ENCODE measurements at regions not wholly inside any gene's neighbourhood (a gene's known extent, or its start where the extent isn't known, plus 50 kb on each side); places are given as distances from the start of the nearest gene placed in this dataset.
"Not testable (repeated sequence)": the region's sequence is repeated elsewhere in the genome, so short reads cannot be mapped to it uniquely, and the experiment has no call there.

GRCh38 chr12:92395322-92395721, 249.7 kb upstream of the BTG1 start:
- Histone ChIP-seq H3K4me3 (no peak overlapping the region), H3K4me1 (no peaks in the 10 kb centered on the region), H3K27ac (no peak overlapping the region), H3K27me3 (ENCODE audit: low read depth) (no peaks in the 10 kb centered on the region), H3K36me3 (no peaks in the 10 kb centered on the region), H3K9me3 (peaks cover 10% of the 10 kb centered on the region)
- TF ChIP-seq CTCF (IDR thresholded peaks at IDR 0.05), result no peak
- ATAC-seq (no peak), DNase-seq (no peak)
- intact Hi-C loops (cut with DNase I), result no loop called here

- intact Hi-C loops (cut with DNase I), result no loop called here
- Histone ChIP-seq H3K9me3 (peaks cover 10% of the 10 kb centered on the region), H3K36me3 (no peaks in the 10 kb centered on the region), H3K4me1 (no peaks in the 10 kb centered on the region), H3K27me3 (ENCODE audit: low read depth) (no peaks in the 10 kb centered on the region), H3K27ac (no peak overlapping the region), H3K4me3 (no peak overlapping the region)
- ATAC-seq (no peak), DNase-seq (no peak)
- TF ChIP-seq CTCF (IDR thresholded peaks at IDR 0.05), result no peak
Observed at GRCh38 chr12:92394895-92395294, 249.2 kb upstream of the BTG1 start.

- ATAC-seq (no peak), DNase-seq (no peak)
- Histone ChIP-seq H3K4me3 (no peak overlapping the region), H3K36me3 (no peaks in the 10 kb centered on the region), H3K27ac (no peak overlapping the region), H3K4me1 (no peaks in the 10 kb centered on the region), H3K27me3 (ENCODE audit: low read depth) (no peaks in the 10 kb centered on the region), H3K9me3 (peaks cover 10% of the 10 kb centered on the region)
- intact Hi-C loops (cut with DNase I), result no loop called here
- no peak for TF ChIP-seq CTCF (IDR thresholded peaks at IDR 0.05)
Observed at GRCh38 chr12:92393504-92393903, 247.9 kb upstream of the BTG1 start.

GRCh38 chr12:92391726-92392125, 246.1 kb upstream of the BTG1 start:
- H3K36me3 ChIP-seq; H3K4me1 ChIP-seq; H3K27ac ChIP-seq; H3K27me3 ChIP-seq (ENCODE audit: low read depth); H3K4me3 ChIP-seq; DNase-seq; intact Hi-C loops (cut with DNase I); ATAC-seq: not testable (repeated sequence)
- H3K9me3 ChIP-seq, result peaks cover 10% of the 10 kb centered on the region

GRCh38 chr12:92389466-92389865, 243.8 kb upstream of the BTG1 start:
- ATAC-seq (no peak), DNase-seq (no peak)
- no peaks in the 10 kb centered on the region for H3K27me3 ChIP-seq (ENCODE audit: low read depth)
- H3K4me1 ChIP-seq, result no peaks in the 10 kb centered on the region
- H3K4me3 ChIP-seq, result no peak overlapping the region
- H3K9me3 ChIP-seq, result peaks cover 10% of the 10 kb centered on the region
- TF ChIP-seq CTCF (IDR thresholded peaks at IDR 0.05), result no peak
- intact Hi-C loops (cut with DNase I), result no loop called here
- H3K36me3 ChIP-seq, result no peaks in the 10 kb centered on the region
- H3K27ac ChIP-seq, result no peak overlapping the region

GRCh38 chr12:92385296-92385695, 239.7 kb upstream of the BTG1 start:
- no peaks in the 10 kb centered on the region for H3K9me3 ChIP-seq
- no peaks in the 10 kb centered on the region for H3K4me1 ChIP-seq
- H3K36me3 ChIP-seq, result no peaks in the 10 kb centered on the region
- H3K4me3 ChIP-seq, result no peak overlapping the region
- DNase-seq (no peak), ATAC-seq (no peak)
- intact Hi-C loops (cut with DNase I), result no loop called here
- H3K27me3 ChIP-seq (ENCODE audit: low read depth), result no peaks in the 10 kb centered on the region
- no peak overlapping the region for H3K27ac ChIP-seq
- no peak for TF ChIP-seq CTCF (IDR thresholded peaks at IDR 0.05)

Data from lower lobe of right lung (tissue), 2 donors.